Uterus (tissue), 3 donors: ENCODE measurements at regions not wholly inside any gene's neighbourhood (a gene's known extent, or its start where the extent isn't known, plus 50 kb on each side); places are given as distances from the start of the nearest gene placed in this dataset.

Experiments used
- DNase-seq, 2 donors: peaks; one replicate each; pipeline ENCODE4 v3.0.0-alpha.2; 2019 to 2020
- H3K27ac ChIP-seq, 2 donors: fragments of 200-600 bp; sonication (generic); 1 replicate in 1 of 2; 2 replicates in 1 of 2; pipeline ENCODE4 v1.5.1; 2016 to 2018
- H3K27me3 ChIP-seq, 2 donors: fragments of 200-600 bp; sonication (generic); one replicate each; pipeline ENCODE4 v1.5.1; 2018 to 2019; ENCODE audit warnings: control low read depth in 1 of 2
- H3K36me3 ChIP-seq, 2 donors: fragments of 200-600 bp; sonication (generic); one replicate each; pipeline ENCODE4 v1.5.1; 2019; ENCODE audit warnings: control low read depth in 1 of 2
- H3K4me1 ChIP-seq, 2 donors: fragments of 200-600 bp; sonication (generic); one replicate each; pipeline ENCODE4 v1.5.1; 2018 to 2019; ENCODE audit warnings: control low read depth in 1 of 2
- H3K4me3 ChIP-seq, 2 donors: fragments of 200-600 bp; sonication (generic); 1 replicate in 1 of 2; 2 replicates in 1 of 2; pipeline ENCODE4 v1.5.1; 2018 to 2019; ENCODE audit warnings: mild to moderate bottlenecking in 1 of 2
- H3K9me3 ChIP-seq, 2 donors: fragments of 200-600 bp; sonication (generic); one replicate each; pipeline ENCODE4 v1.5.1; 2019; ENCODE audit warnings: control low read depth in 1 of 2
- POLR2A ChIP-seq, 2 donors: fragments of 450-650 bp; IDR thresholded peaks; one replicate each; pipeline ENCODE4 v1.6.1; 2016; ENCODE audit warnings: antibody characterized with exemption in 2 of 2, mild to moderate bottlenecking in 1 of 2, moderate library complexity in 1 of 2
- intact Hi-C: fragments of 100-400 bp; cut with DNase I; formaldehyde crosslinking; loops from one replicate; pipeline ENCODE4 v1.15.1; 2023; ENCODE audit warnings: low total_unique reads
- TF ChIP-seq, protein P1 (sequence below), 4 experiments: fragments of 200-600 bp in 2 of 4; fragments of 450-650 bp in 2 of 4; sonication (generic) in 2 of 4; IDR thresholded peaks; one replicate each; pipeline ENCODE4 v1.5.1; 2016 to 2019; ENCODE audit warnings: antibody characterized with exemption in 4 of 4, mild to moderate bottlenecking in 2 of 4, moderate library complexity in 1 of 4
- donor health status: DM: yes; HTN: yes; CAD: no.

DNA sequence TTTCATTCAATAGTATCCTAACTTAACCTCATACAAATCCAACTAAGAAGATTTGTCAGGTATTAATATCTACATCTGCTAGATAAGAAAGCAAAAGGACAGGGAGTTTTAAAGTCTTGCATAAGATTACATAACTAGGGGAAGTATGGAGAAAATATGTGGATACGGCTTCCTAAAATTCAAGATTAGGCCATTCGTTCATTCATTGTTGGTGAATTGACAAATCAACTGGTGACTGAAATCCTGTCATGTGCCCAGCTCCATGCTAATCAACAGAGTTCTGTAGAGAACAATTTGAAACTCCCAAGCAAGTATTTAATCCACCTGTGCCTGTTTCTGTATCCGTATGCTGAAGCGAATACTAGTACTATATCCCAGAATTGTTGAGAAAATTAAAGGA lies 260.9 kb upstream of the USP15 start:
- Histone ChIP-seq H3K27ac (no peak overlapping the region), H3K9me3 (no peaks in the 10 kb centered on the region), H3K36me3 (no peaks in the 10 kb centered on the region), H3K4me3 (no peak overlapping the region), H3K27me3 (no peaks in the 10 kb centered on the region), H3K4me1 (no peaks in the 10 kb centered on the region)
- intact Hi-C loops: no loop called here
- no peak for DNase-seq
- TF ChIP-seq, protein P1, sequence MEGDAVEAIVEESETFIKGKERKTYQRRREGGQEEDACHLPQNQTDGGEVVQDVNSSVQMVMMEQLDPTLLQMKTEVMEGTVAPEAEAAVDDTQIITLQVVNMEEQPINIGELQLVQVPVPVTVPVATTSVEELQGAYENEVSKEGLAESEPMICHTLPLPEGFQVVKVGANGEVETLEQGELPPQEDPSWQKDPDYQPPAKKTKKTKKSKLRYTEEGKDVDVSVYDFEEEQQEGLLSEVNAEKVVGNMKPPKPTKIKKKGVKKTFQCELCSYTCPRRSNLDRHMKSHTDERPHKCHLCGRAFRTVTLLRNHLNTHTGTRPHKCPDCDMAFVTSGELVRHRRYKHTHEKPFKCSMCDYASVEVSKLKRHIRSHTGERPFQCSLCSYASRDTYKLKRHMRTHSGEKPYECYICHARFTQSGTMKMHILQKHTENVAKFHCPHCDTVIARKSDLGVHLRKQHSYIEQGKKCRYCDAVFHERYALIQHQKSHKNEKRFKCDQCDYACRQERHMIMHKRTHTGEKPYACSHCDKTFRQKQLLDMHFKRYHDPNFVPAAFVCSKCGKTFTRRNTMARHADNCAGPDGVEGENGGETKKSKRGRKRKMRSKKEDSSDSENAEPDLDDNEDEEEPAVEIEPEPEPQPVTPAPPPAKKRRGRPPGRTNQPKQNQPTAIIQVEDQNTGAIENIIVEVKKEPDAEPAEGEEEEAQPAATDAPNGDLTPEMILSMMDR (IDR thresholded peaks at IDR 0.05): no peak
- no peak for TF ChIP-seq POLR2A (IDR thresholded peaks at IDR 0.05)

DNA sequence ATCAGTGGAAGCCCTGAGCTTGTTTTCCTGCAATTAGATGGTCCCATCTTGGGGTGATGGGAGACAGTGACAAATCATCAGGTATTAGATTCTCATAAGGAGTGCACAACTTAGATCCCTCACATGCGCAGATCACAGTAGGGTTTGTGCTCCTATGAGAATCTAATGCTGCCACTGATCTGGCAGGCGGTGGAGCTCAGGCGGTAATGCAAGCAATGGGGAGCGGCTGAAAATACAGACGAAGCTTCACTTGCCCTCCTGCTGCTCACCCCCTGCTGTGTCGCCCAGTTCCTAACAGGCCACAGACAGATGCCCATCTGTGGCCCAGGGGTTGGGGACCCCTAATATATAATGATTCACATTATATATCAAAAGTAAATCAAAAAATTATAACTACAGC lies 258.8 kb upstream of the USP15 start:
- Histone ChIP-seq H3K36me3 (no peaks in the 10 kb centered on the region), H3K27me3 (no peaks in the 10 kb centered on the region), H3K4me1 (no peaks in the 10 kb centered on the region), H3K27ac (no peak overlapping the region), H3K9me3 (no peaks in the 10 kb centered on the region), H3K4me3 (no peak overlapping the region)
- intact Hi-C loops: no loop called here
- TF ChIP-seq POLR2A (IDR thresholded peaks at IDR 0.05): no peak
- TF ChIP-seq, protein P1 (IDR thresholded peaks at IDR 0.05): no peak
- no peak for DNase-seq

DNA sequence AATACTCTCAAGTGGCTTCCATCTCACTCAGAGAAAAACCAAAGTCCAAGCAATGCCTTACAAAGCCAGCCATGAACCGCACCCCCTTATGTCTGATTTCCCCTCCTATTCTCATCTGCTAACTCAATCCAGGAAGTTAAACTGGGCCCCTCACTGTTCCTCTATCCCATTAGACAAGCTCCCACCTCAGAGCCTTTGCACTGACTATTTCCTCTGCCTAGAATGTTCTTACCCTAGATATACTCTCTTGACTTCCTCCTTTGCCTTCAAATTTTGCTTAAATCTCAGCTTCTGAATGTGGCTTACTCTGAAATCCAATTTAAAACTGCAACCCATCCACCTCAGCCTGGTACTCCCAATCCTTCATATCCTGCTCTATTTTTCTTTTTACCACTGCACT lies 257.0 kb upstream of the USP15 start:
- intact Hi-C loops: no loop called here
- H3K36me3 ChIP-seq: no peaks in the 10 kb centered on the region
- H3K4me1 ChIP-seq: no peaks in the 10 kb centered on the region
- no peaks in the 10 kb centered on the region for H3K9me3 ChIP-seq
- no peak overlapping the region for H3K4me3 ChIP-seq
- no peaks in the 10 kb centered on the region for H3K27me3 ChIP-seq
- no peak for TF ChIP-seq POLR2A (IDR thresholded peaks at IDR 0.05)
- TF ChIP-seq, protein P1 (IDR thresholded peaks at IDR 0.05): no peak
- DNase-seq: no peak
- H3K27ac ChIP-seq: no peak overlapping the region

DNA sequence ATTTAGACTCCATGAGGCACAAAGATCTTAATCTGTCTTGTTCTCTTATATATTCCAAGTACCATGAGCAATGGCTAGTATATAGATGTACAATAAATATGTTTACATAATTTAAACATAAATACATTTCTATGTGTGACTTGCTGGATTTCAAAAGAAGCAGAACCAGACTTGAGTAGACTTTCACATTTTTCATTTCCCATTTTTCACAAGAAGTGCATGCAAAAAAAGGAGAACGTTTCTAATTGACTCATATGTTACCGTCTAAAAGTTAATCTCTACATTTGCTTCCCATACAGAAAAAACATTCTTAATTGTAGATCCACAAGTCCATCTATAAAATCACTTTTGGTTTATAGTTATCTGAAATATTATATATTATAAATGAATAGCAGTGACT lies 256.5 kb upstream of the USP15 start:
- H3K36me3 ChIP-seq: no peaks in the 10 kb centered on the region
- TF ChIP-seq POLR2A (IDR thresholded peaks at IDR 0.05): no peak
- TF ChIP-seq, protein P1 (IDR thresholded peaks at IDR 0.05): no peak
- H3K4me1 ChIP-seq: no peaks in the 10 kb centered on the region
- no peak overlapping the region for H3K4me3 ChIP-seq
- no peak overlapping the region for H3K27ac ChIP-seq
- intact Hi-C loops: no loop called here
- H3K27me3 ChIP-seq: no peaks in the 10 kb centered on the region
- DNase-seq: no peak
- H3K9me3 ChIP-seq: no peaks in the 10 kb centered on the region

DNA sequence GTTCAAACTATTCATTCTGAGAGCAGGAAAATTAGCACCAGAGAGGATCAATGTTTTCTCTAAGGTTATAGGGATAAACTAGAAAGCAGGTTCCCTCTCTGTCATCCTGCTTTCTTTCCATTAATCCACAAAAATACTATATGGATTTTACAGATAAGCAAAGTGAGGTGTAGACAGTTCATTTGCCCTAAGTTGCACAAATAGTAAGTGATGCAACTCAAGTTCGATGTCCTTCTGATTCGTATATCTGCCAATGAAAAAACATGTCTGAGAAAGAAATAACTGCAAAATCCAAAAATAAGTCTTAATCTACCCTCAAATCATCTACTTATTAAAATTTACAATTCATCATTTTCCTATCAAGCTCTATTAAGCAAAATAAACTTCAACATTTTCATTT lies 254.6 kb upstream of the USP15 start:
- intact Hi-C loops: no loop called here
- Histone ChIP-seq H3K27me3 (no peaks in the 10 kb centered on the region), H3K9me3 (no peaks in the 10 kb centered on the region), H3K27ac (no peak overlapping the region), H3K36me3 (no peaks in the 10 kb centered on the region), H3K4me3 (no peak overlapping the region), H3K4me1 (no peaks in the 10 kb centered on the region)
- DNase-seq: no peak
- no peak for TF ChIP-seq POLR2A (IDR thresholded peaks at IDR 0.05)
- TF ChIP-seq, protein P1 (IDR thresholded peaks at IDR 0.05): no peak
